IMR-90 (cell line): ENCODE measurements at regions not wholly inside any gene's neighbourhood (a gene's known extent, or its start where the extent isn't known, plus 50 kb on each side); places are given as distances from the start of the nearest gene placed in this dataset.

Experiments used
- ATAC-seq: fragments of 200-7000 bp; cut with Tn5 transposase; 2 replicates; pipeline ENCODE4 v1.9.1; 2020; ENCODE audit warnings: low read depth, mild to moderate bottlenecking, moderate library complexity
- BruUV-seq: library from RNA; stranded (reverse); fragments of 400-500 nt; replicated peaks from 2 replicates; lab custom pipeline; 2021; lab: Mats Ljungman, UMichigan
- CTCF ChIA-PET: fragments of 300-600 bp; formaldehyde crosslinking; extraction: SDS; loops from one replicate; lab custom pipeline; 2021; ENCODE audit warnings: antibody characterized with exemption; lab: Yijun Ruan, JAX
- POLR2A ChIA-PET: fragments of 300-600 bp; sonication (Branson Sonifier 250); formaldehyde crosslinking; loops from one replicate; lab custom pipeline; 2022; ENCODE audit warnings: antibody characterized with exemption; ENCODE audit not compliant: unreplicated experiment; lab: Charles Lee
- DNase-seq: peaks from one replicate; pipeline ENCODE4 v3.0.0; 2013
- H2AFZ ChIP-seq: replicated peaks from 2 replicates; pipeline ENCODE3; 2013; ENCODE audit warnings: low read length, mild to moderate bottlenecking; ENCODE audit not compliant: poor library complexity
- H2AK5ac ChIP-seq: 2 replicates; pipeline ENCODE4 v1.6.1; 2013; ENCODE audit warnings: low read depth, low read length, inconsistent platforms
- H2AK9ac ChIP-seq: replicated peaks from 2 replicates; pipeline ENCODE3; 2013; ENCODE audit warnings: mild to moderate bottlenecking, low read depth, low read length, moderate library complexity; ENCODE audit not compliant: poor library complexity
- H2BK120ac ChIP-seq: 2 replicates; pipeline ENCODE4 v1.6.1; 2013; ENCODE audit warnings: low read depth, low read length, inconsistent platforms
- H2BK15ac ChIP-seq: 3 replicates; pipeline ENCODE4 v1.6.1; 2013; ENCODE audit warnings: low read depth, low read length, inconsistent platforms
- H2BK20ac ChIP-seq: 2 replicates; pipeline ENCODE4 v1.6.1; 2013; ENCODE audit warnings: low read depth, mild to moderate bottlenecking, inconsistent platforms, low read length, moderate library complexity
- H2BK5ac ChIP-seq: 2 replicates; pipeline ENCODE4 v1.6.1; 2013; ENCODE audit warnings: mild to moderate bottlenecking, low read depth, low read length, inconsistent platforms; ENCODE audit not compliant: poor library complexity, severe bottlenecking
- H3K14ac ChIP-seq: replicated peaks from 2 replicates; pipeline ENCODE4 v1.6.1; 2013; ENCODE audit warnings: low read depth, low read length, inconsistent platforms
- H3K18ac ChIP-seq: 2 replicates; pipeline ENCODE4 v1.6.1; 2013; ENCODE audit warnings: low read depth, low read length, control low read depth
- H3K23ac ChIP-seq: 2 replicates; pipeline ENCODE4 v1.6.1; 2013; ENCODE audit warnings: low read depth, low read length, inconsistent platforms
- H3K27ac ChIP-seq: 2 replicates; pipeline ENCODE4 v1.5.1; 2013; ENCODE audit warnings: mild to moderate bottlenecking, control low read depth, low read length; ENCODE audit not compliant: insufficient read depth
- H3K27me3 ChIP-seq: 2 replicates; pipeline ENCODE4 v1.6.1; 2013; ENCODE audit warnings: low read length; ENCODE audit not compliant: control insufficient read depth, insufficient read depth
- H3K36me3 ChIP-seq: 2 replicates; pipeline ENCODE4 v1.6.1; 2013; ENCODE audit warnings: low read length, mixed read lengths; ENCODE audit not compliant: control insufficient read depth, insufficient read depth
- H3K4ac ChIP-seq: 2 replicates; pipeline ENCODE4 v1.6.1; 2013; ENCODE audit warnings: low read depth, low read length, inconsistent platforms
- H3K4me1 ChIP-seq: 2 replicates; pipeline ENCODE4 v1.6.1; 2013; ENCODE audit warnings: low read length, mixed read lengths; ENCODE audit not compliant: control insufficient read depth, insufficient read depth
- H3K4me2 ChIP-seq: 2 replicates; pipeline ENCODE4 v1.6.1; 2013; ENCODE audit warnings: low read depth, mild to moderate bottlenecking, control low read depth, low read length, moderate library complexity
- H3K4me3 ChIP-seq: 2 replicates; pipeline ENCODE4 v1.5.1; 2013; ENCODE audit warnings: low read depth, mild to moderate bottlenecking, control low read depth, low read length, moderate library complexity; ENCODE audit not compliant: insufficient read depth
- H3K56ac ChIP-seq: 2 replicates; pipeline ENCODE4 v1.6.1; 2013; ENCODE audit warnings: low read length, inconsistent platforms; ENCODE audit not compliant: insufficient read depth; ENCODE audit errors: extremely low read depth
- H3K79me1 ChIP-seq, 2 experiments: 2 replicates each; pipeline ENCODE4 v1.6.1; 2013; ENCODE audit warnings: low read length in 2 of 2, inconsistent platforms in 1 of 2, low read depth in 1 of 2
- H3K9ac ChIP-seq: 2 replicates; pipeline ENCODE4 v1.6.1; 2013; ENCODE audit warnings: low read depth, low read length, control low read depth
- H3K9me1 ChIP-seq: 2 replicates; pipeline ENCODE4 v1.6.1; 2013; ENCODE audit warnings: low read length, inconsistent platforms; ENCODE audit not compliant: insufficient read depth
- H3K9me3 ChIP-seq: 2 replicates; pipeline ENCODE4 v1.6.1; 2013; ENCODE audit warnings: low read length; ENCODE audit not compliant: control insufficient read depth, insufficient read depth
- H4K20me1 ChIP-seq: 2 replicates; pipeline ENCODE4 v1.6.1; 2013; ENCODE audit warnings: low read length, inconsistent platforms; ENCODE audit not compliant: insufficient read depth
- H4K5ac ChIP-seq: 2 replicates; pipeline ENCODE4 v1.6.1; 2013; ENCODE audit warnings: mild to moderate bottlenecking, low read depth, low read length, control low read depth
- H4K8ac ChIP-seq, 2 experiments: 2 replicates each; pipeline ENCODE4 v1.6.1; 2013; ENCODE audit warnings: low read depth in 2 of 2, low read length in 2 of 2, control low read depth in 1 of 2, inconsistent platforms in 1 of 2
- H4K91ac ChIP-seq: 2 replicates; pipeline ENCODE4 v1.6.1; 2013; ENCODE audit warnings: low read depth, low read length, inconsistent platforms; ENCODE audit not compliant: insufficient read depth
- BHLHE40 ChIP-seq: fragments of 150-350 bp; IDR thresholded peaks from 2 replicates; pipeline ENCODE4 v1.6.1; 2016; ENCODE audit warnings: mild to moderate bottlenecking, low read depth, low read length
- CEBPB ChIP-seq: IDR thresholded peaks from 2 replicates; pipeline ENCODE4 v1.6.1; 2012; ENCODE audit warnings: low read depth, low read length, improper control_type of control experiment
- MXI1 ChIP-seq: IDR thresholded peaks from 2 replicates; pipeline ENCODE4 v1.6.1; 2012; ENCODE audit warnings: low read depth, mild to moderate bottlenecking, low read length, moderate library complexity, borderline replicate concordance
- NFE2L2 ChIP-seq: fragments of 150-350 bp; IDR thresholded peaks from 2 replicates; pipeline ENCODE4 v1.6.1; 2016; ENCODE audit warnings: low read depth, mild to moderate bottlenecking, low read length
- POLR2A ChIP-seq: IDR thresholded peaks from 2 replicates; pipeline ENCODE4 v1.6.1; 2012; ENCODE audit warnings: mild to moderate bottlenecking, low read depth, low read length
- RAD21 ChIP-seq: IDR thresholded peaks from 2 replicates; pipeline ENCODE4 v1.6.1; 2012; ENCODE audit warnings: low read length, improper control_type of control experiment
- RCOR1 ChIP-seq: IDR thresholded peaks from 2 replicates; pipeline ENCODE4 v1.6.1; 2012; ENCODE audit warnings: mild to moderate bottlenecking, low read length, improper control_type of control experiment; ENCODE audit not compliant: insufficient replicate concordance
- SMC3 ChIP-seq: fragments of 150-350 bp; IDR thresholded peaks from 2 replicates; pipeline ENCODE4 v1.6.1; 2016; ENCODE audit warnings: low read depth, mild to moderate bottlenecking, antibody characterized with exemption, low read length, moderate library complexity
- USF2 ChIP-seq: fragments of 150-350 bp; IDR thresholded peaks from 2 replicates; pipeline ENCODE4 v1.6.1; 2017; ENCODE audit warnings: mild to moderate bottlenecking, antibody characterized with exemption, low read length, low read depth
- WGBS, 2 experiments: methylation state at CpG; one replicate each; pipeline versions ENCODE4 v1.1.5 to v1.1.7; 2013; ENCODE audit warnings: missing lambda C conversion rate in 2 of 2; ENCODE audit not compliant: insufficient read length in 1 of 2; ENCODE audit errors: extremely low coverage in 2 of 2; 5-methylcytosine and 5-hydroxymethylcytosine counted together
- dilution Hi-C: fragments of 300-500 bp; cut with HindIII; formaldehyde crosslinking; loops from one replicate; pipeline ENCODE4 v1.14.3; 2018; ENCODE audit warnings: low sequenced_read_pairs; ENCODE audit not compliant: unreplicated experiment
- in situ Hi-C: fragments of 300-500 bp; cut with MboI; formaldehyde crosslinking; loops from 3 replicates; pipeline ENCODE4 v1.14.3; 2019; ENCODE audit warnings: low sequenced_read_pairs, inconsistent platforms, mixed read lengths
- intact Hi-C: fragments of 100-400 bp; cut with micrococcal nuclease; formaldehyde crosslinking; loops from 2 replicates; pipeline ENCODE4 v1.10.0; 2022

- Histone ChIP-seq H3K9ac (no peak overlapping the region), H4K20me1 (no peaks in the 10 kb centered on the region), H2AK5ac (no peak overlapping the region), H2BK5ac (no peak overlapping the region), H2BK120ac (no peak overlapping the region), H3K56ac (no peak overlapping the region), H4K91ac (no peak overlapping the region), H3K79me1 (no peaks in the 10 kb centered on the region), H3K23ac (no peak overlapping the region), H2AFZ (no peak overlapping the region), H4K8ac (no peak overlapping the region), H3K4me3 (no peak overlapping the region), H3K9me3 (no peaks in the 10 kb centered on the region; the same call in 1 of the 2 replicates), H2BK15ac (no peak overlapping the region), H3K4me1 (no peaks in the 10 kb centered on the region), H3K27me3 (no peaks in the 10 kb centered on the region; the same call in 1 of the 2 replicates), H3K4me2 (no peak overlapping the region), H4K5ac (no peak overlapping the region), H3K9me1 (no peaks in the 10 kb centered on the region), H3K27ac (no peak overlapping the region), H3K4ac (no peak overlapping the region), H2BK20ac (no peak overlapping the region), H3K18ac (no peak overlapping the region), H3K36me3 (no peaks in the 10 kb centered on the region), H2AK9ac (no peak overlapping the region), H3K14ac (no peak overlapping the region)
- in situ Hi-C loops (no loop called here), dilution Hi-C loops (no loop called here), intact Hi-C loops (no loop called here)
- no CpG with 5 or more reads among the region's 1 CpG for WGBS, 2 experiments
- ATAC-seq, result no peak
- DNase-seq, result no peak
- POLR2A ChIA-PET, result no interaction called here
- TF ChIP-seq RCOR1, result no peak
- no peak for TF ChIP-seq RAD21
- peak; percentile 35; the same call in 1 of the 2 replicates for TF ChIP-seq NFE2L2
- no peak for TF ChIP-seq POLR2A
- TF ChIP-seq BHLHE40, result no peak
- TF ChIP-seq USF2, result no peak
- no peak for TF ChIP-seq SMC3
- TF ChIP-seq MXI1, result no peak
- TF ChIP-seq CEBPB, result no peak
- CTCF ChIA-PET, result no interaction called here
- BruUV-seq, result no TSS peak
These were observed 497.7 kb downstream of the STK39 start for GRCh38 chr2:167749660-167750059.
